HCT116 (cell line): ENCODE measurements at regions not wholly inside any gene's neighbourhood (a gene's known extent, or its start where the extent isn't known, plus 50 kb on each side); places are given as distances from the start of the nearest gene placed in this dataset.

Experiments used
- ATAC-seq: fragments of 200-7000 bp; cut with Tn5 transposase; 2 replicates; pipeline ENCODE4 v1.9.1; 2020; ENCODE audit warnings: mild to moderate bottlenecking, moderate library complexity
- BruUV-seq: library from RNA; stranded (reverse); fragments of 400-500 nt; replicated peaks from 2 replicates; lab custom pipeline; 2021; lab: Mats Ljungman, UMichigan
- CTCF ChIA-PET: fragments of 300-600 bp; sonication (Branson Sonifier 250); formaldehyde crosslinking; loops from one replicate; lab custom pipeline; 2021; ENCODE audit warnings: antibody characterized with exemption; lab: Charles Lee
- POLR2A ChIA-PET: fragments of 300-600, 350-600 bp; sonication (Branson Sonifier 250); formaldehyde crosslinking; loops from one replicate; lab custom pipeline; 2021; ENCODE audit warnings: antibody characterized with exemption; lab: Charles Lee
- RAD21 ChIA-PET, 2 experiments: fragments of 300-600 bp; sonication (Branson Sonifier 250); formaldehyde crosslinking; loops; one replicate each; lab custom pipeline; 2023; ENCODE audit warnings: low total read pairs in 2 of 2; ENCODE audit not compliant: uncharacterized antibody in 2 of 2, unreplicated experiment in 2 of 2, low non-redundant PET in 1 of 2; lab: Charles Lee
- DNase-seq: peaks from one replicate; pipeline ENCODE4 v3.0.0-alpha.2; 2010; ENCODE audit warnings: low read depth, low spot score
- H2AFZ ChIP-seq: fragments of 200-600 bp; shearing (Covaris generic), sonication (generic); 2 replicates; pipeline ENCODE4 v1.6.1; 2017; ENCODE audit warnings: low read depth, mixed run types, mixed read lengths, antibody characterized with exemption, low read length; ENCODE audit not compliant: poor library complexity, severe bottlenecking
- H3K27ac ChIP-seq: 2 replicates; pipeline ENCODE4 v1.5.1; 2012; ENCODE audit warnings: low read depth, low read length
- H3K27me3 ChIP-seq: fragments of 200-600 bp; sonication (generic); 2 replicates; pipeline ENCODE4 v1.6.1; 2016; ENCODE audit warnings: mixed run types, low read length, mixed read lengths; ENCODE audit not compliant: insufficient read depth
- H3K36me3 ChIP-seq, 2 experiments: fragments of 200-500 bp in 1 of 2; fragments of 200-600 bp in 1 of 2; sonication (Bioruptor generic) in 1 of 2; sonication (generic) in 1 of 2; 2 replicates each; pipeline versions ENCODE4 v1.5.1 to v1.6.1; 2014 to 2016; ENCODE audit warnings: low read length in 2 of 2, inconsistent platforms in 1 of 2, mixed read lengths in 1 of 2, mixed run types in 1 of 2; ENCODE audit not compliant: insufficient read depth in 2 of 2, control insufficient read depth in 1 of 2
- H3K4me1 ChIP-seq, 2 experiments: fragments of 200-600 bp in 1 of 2; sonication (generic) in 1 of 2; 2 replicates each; pipeline versions ENCODE4 v1.5.1 to v1.6.1; 2012 to 2017; ENCODE audit warnings: low read length in 2 of 2, inconsistent platforms in 1 of 2, mild to moderate bottlenecking in 1 of 2, mixed read lengths in 1 of 2, mixed run types in 1 of 2, moderate library complexity in 1 of 2; ENCODE audit not compliant: insufficient read depth in 2 of 2, control insufficient read depth in 1 of 2
- H3K4me2 ChIP-seq: fragments of 200-600 bp; sonication (generic); 2 replicates; pipeline ENCODE4 v1.6.1; 2017; ENCODE audit warnings: mixed run types, low read length, mixed read lengths
- H3K4me3 ChIP-seq, 2 experiments: fragments of 200-600 bp in 1 of 2; sonication (generic) in 1 of 2; replicated peaks in 1 of 2; 2 replicates each; pipeline ENCODE4 v1.5.1; 2011 to 2016; ENCODE audit warnings: low read length in 2 of 2, control low read depth in 1 of 2, low read depth in 1 of 2, mild to moderate bottlenecking in 1 of 2, mixed read lengths in 1 of 2, mixed run types in 1 of 2
- H3K79me2 ChIP-seq: fragments of 200-600 bp; sonication (generic); 2 replicates; pipeline ENCODE4 v1.6.1; 2017; ENCODE audit warnings: mild to moderate bottlenecking, mixed run types, low read length, moderate library complexity, mixed read lengths; ENCODE audit not compliant: insufficient read depth
- H3K9ac ChIP-seq: fragments of 200-600 bp; sonication (generic); 2 replicates; pipeline ENCODE4 v1.6.1; 2016; ENCODE audit warnings: low read length, mixed read lengths
- H3K9me2 ChIP-seq: fragments of 200-600 bp; sonication (generic), shearing (Covaris generic); 2 replicates; pipeline ENCODE4 v1.6.1; 2017; ENCODE audit warnings: mixed run types, mild to moderate bottlenecking, moderate library complexity; ENCODE audit not compliant: insufficient read depth
- H3K9me3 ChIP-seq, 2 experiments: fragments of 200-500 bp in 1 of 2; fragments of 200-600 bp in 1 of 2; sonication (Bioruptor generic) in 1 of 2; sonication (generic) in 1 of 2; 2 replicates each; pipeline ENCODE4 v1.6.1; 2014 to 2017; ENCODE audit warnings: low read length in 2 of 2, mixed read lengths in 2 of 2, inconsistent platforms in 1 of 2, low read depth in 1 of 2, mild to moderate bottlenecking in 1 of 2, mixed run types in 1 of 2, moderate library complexity in 1 of 2; ENCODE audit not compliant: control insufficient read depth in 1 of 2, insufficient read depth in 1 of 2
- H4K20me1 ChIP-seq: fragments of 200-600 bp; sonication (generic), shearing (Covaris generic); 2 replicates; pipeline ENCODE4 v1.6.1; 2017; ENCODE audit warnings: mixed run types, mild to moderate bottlenecking, moderate library complexity; ENCODE audit not compliant: insufficient read depth
- CBX3 ChIP-seq: IDR thresholded peaks from 2 replicates; pipeline ENCODE4 v1.6.1; 2012; ENCODE audit warnings: low read depth
- ELF1 ChIP-seq: IDR thresholded peaks from 2 replicates; pipeline ENCODE4 v1.6.1; 2012; ENCODE audit warnings: low read depth, borderline replicate concordance
- EZH2 ChIP-seq: fragments of 200-600 bp; sonication (generic); IDR thresholded peaks from 2 replicates; pipeline ENCODE4 v1.6.1; 2017; ENCODE audit warnings: antibody characterized with exemption, mixed run types
- EZH2phosphoT487 ChIP-seq: fragments of 200-600 bp; IDR thresholded peaks from 2 replicates; pipeline ENCODE4 v1.6.1; 2018; ENCODE audit warnings: antibody characterized with exemption, borderline replicate concordance
- FOSL1 ChIP-seq: IDR thresholded peaks from 2 replicates; pipeline ENCODE4 v1.6.1; 2012; ENCODE audit warnings: low read depth
- POLR2A ChIP-seq: IDR thresholded peaks from 2 replicates; pipeline ENCODE4 v1.7.0; 2011; ENCODE audit warnings: borderline replicate concordance; ENCODE audit not compliant: insufficient read depth, insufficient read length; ENCODE audit errors: extremely low read depth
- SIN3A ChIP-seq: IDR thresholded peaks from 2 replicates; pipeline ENCODE4 v1.6.1; 2012; ENCODE audit warnings: low read depth
- TCF7L2 ChIP-seq: IDR thresholded peaks from 2 replicates; pipeline ENCODE4 v1.7.0; 2011; ENCODE audit warnings: borderline replicate concordance, inconsistent platforms; ENCODE audit not compliant: insufficient read depth, insufficient read length; ENCODE audit errors: extremely low read depth
- ZFX ChIP-seq: fragments of 450-650 bp; IDR thresholded peaks from 2 replicates; pipeline ENCODE4 v1.6.1; 2017
- ZNF274 ChIP-seq: fragments of 200-500 bp; sonication (Bioruptor generic); IDR thresholded peaks from 2 replicates; pipeline ENCODE4 v1.6.1; 2014; ENCODE audit warnings: mild to moderate bottlenecking, low read depth, low read length, inconsistent platforms
- intact Hi-C: fragments of 100-400 bp; cut with micrococcal nuclease; formaldehyde crosslinking; loops from 2 replicates; pipeline ENCODE4 v1.10.0; 2022
- TF ChIP-seq, protein P1 (sequence below): IDR thresholded peaks from 2 replicates; pipeline ENCODE4 v1.6.1; 2012; ENCODE audit warnings: low read depth
- TF ChIP-seq, protein P2 (sequence below): IDR thresholded peaks from 2 replicates; pipeline ENCODE4 v1.6.1; 2012
- TF ChIP-seq, protein P3 (sequence below), 3 experiments: fragments of 200-600 bp in 1 of 3; sonication (generic) in 1 of 3; IDR thresholded peaks in 2 of 3; conservative IDR thresholded peaks in 1 of 3; 2 replicates each; pipeline ENCODE4 v1.5.1; 2012 to 2017; ENCODE audit warnings: low read depth in 2 of 3, low read length in 2 of 3, antibody characterized with exemption in 1 of 3, borderline replicate concordance in 1 of 3, control low read depth in 1 of 3, mild to moderate bottlenecking in 1 of 3, mixed read lengths in 1 of 3, mixed run types in 1 of 3, moderate library complexity in 1 of 3; ENCODE audit not compliant: insufficient read depth in 1 of 3

DNA sequence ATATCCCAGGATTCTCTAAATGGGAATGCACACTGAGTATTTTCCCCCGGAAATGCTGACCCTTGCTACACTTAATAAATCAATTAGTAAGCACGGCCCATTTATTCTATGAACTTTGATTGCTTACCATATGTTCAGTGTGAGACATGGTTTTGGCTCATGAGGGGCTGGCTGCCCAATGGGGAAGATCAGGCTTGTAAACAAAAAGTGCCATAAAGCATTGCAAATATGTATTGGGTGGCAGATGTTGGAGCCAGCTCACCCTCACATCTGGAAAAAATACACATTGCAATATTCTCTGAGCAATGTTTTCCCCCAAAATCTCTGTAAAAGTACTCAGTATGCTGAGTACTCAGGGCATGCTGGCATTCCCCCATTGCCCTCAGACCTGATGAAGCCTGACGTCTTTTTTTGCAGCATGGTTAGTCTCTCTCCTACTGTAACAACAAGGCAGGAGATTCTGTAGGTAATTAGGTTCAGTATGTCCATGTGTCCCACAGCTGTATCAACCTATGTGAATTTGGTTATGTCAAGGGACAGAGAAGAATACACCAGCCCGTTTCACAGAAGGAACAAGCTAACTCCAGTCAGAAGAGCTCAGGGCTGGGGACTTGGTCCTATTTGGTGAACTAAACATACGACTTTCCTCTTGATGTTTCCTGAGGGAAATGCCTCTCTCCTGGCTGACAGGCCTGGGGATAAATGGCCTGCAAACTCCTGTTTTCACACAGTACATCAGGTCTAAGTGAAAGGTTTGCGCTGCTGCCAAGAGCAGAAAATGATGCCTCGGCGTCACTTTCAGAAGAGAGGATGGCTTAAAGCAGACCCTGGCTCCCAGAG, 202.4 kb downstream of the INSIG2 start:
- TF ChIP-seq TCF7L2 (no peak), EZH2phosphoT487 (no peak), EZH2 (no peak), CBX3 (no peak), ZFX (no peak)
- TF ChIP-seq, all 23 proteins: peak for 0
- ChIA-PET POLR2A (no interaction called here), RAD21 (no interaction called here), CTCF (interaction anchor here (0.8 kb wide), 1 partner anchor 244 kb away, joined by 3 read pairs; no protein-coding TSS in a partner anchor)
- Histone ChIP-seq H3K27ac (no peak overlapping the region), H3K9ac (no peak overlapping the region), H3K9me3 (no peaks in the 10 kb centered on the region), H3K27me3 (no peaks in the 10 kb centered on the region), H3K4me1 (no peaks in the 10 kb centered on the region), H2AFZ (no peak overlapping the region), H3K79me2 (no peaks in the 10 kb centered on the region), H3K36me3 (no peaks in the 10 kb centered on the region), H3K4me3 (no peak overlapping the region), H3K4me2 (no peak overlapping the region), H4K20me1 (no peaks in the 10 kb centered on the region), H3K9me2 (no peaks in the 10 kb centered on the region)
- DNase-seq (no peak), ATAC-seq (no peak)
- no TSS peak for BruUV-seq
- intact Hi-C loops, result no loop called here

DNA sequence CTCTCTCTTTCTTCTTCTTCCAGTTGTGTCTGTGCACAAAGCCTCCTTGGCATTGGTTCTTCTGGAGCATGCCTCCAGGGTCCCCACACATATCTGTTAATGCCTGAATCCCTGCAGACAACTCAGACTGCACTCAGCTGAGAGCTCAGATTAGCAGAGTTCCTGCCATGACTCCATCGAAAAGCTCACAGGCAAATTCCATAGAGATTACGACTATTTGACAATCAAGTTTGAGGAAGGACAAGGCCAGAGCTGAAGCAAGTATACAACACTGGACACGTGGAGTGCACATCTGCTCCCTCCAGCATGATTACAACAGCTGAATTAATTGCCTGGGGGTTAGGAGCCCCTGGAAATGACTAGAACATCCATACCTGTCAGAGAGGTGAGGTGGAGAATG, 190.7 kb downstream of the INSIG2 start:
- H3K36me3 ChIP-seq, result no peaks in the 10 kb centered on the region
- BruUV-seq, result no TSS peak
- H3K9me3 ChIP-seq, result no peaks in the 10 kb centered on the region
- no peak for ATAC-seq
- DNase-seq, result no peak
- H3K4me2 ChIP-seq, result no peak overlapping the region
- no peaks in the 10 kb centered on the region for H3K4me1 ChIP-seq
- H3K4me3 ChIP-seq, result no peak overlapping the region
- ChIA-PET POLR2A (no interaction called here), CTCF (no interaction called here), RAD21 (no interaction called here)
- H3K27me3 ChIP-seq, result no peaks in the 10 kb centered on the region
- no peaks in the 10 kb centered on the region for H3K79me2 ChIP-seq
- H3K9ac ChIP-seq, result no peak overlapping the region
- no peak overlapping the region for H2AFZ ChIP-seq
- intact Hi-C loops, result no loop called here
- H3K27ac ChIP-seq, result no peak overlapping the region
- no peaks in the 10 kb centered on the region for H3K9me2 ChIP-seq
- no peaks in the 10 kb centered on the region for H4K20me1 ChIP-seq
- TF ChIP-seq SIN3A (no peak), ELF1 (no peak), EZH2 (no peak), CBX3 (no peak), POLR2A (no peak), ZNF274 (no peak), EZH2phosphoT487 (no peak), TCF7L2 (no peak), FOSL1 (no peak)
- TF ChIP-seq, protein P1, sequence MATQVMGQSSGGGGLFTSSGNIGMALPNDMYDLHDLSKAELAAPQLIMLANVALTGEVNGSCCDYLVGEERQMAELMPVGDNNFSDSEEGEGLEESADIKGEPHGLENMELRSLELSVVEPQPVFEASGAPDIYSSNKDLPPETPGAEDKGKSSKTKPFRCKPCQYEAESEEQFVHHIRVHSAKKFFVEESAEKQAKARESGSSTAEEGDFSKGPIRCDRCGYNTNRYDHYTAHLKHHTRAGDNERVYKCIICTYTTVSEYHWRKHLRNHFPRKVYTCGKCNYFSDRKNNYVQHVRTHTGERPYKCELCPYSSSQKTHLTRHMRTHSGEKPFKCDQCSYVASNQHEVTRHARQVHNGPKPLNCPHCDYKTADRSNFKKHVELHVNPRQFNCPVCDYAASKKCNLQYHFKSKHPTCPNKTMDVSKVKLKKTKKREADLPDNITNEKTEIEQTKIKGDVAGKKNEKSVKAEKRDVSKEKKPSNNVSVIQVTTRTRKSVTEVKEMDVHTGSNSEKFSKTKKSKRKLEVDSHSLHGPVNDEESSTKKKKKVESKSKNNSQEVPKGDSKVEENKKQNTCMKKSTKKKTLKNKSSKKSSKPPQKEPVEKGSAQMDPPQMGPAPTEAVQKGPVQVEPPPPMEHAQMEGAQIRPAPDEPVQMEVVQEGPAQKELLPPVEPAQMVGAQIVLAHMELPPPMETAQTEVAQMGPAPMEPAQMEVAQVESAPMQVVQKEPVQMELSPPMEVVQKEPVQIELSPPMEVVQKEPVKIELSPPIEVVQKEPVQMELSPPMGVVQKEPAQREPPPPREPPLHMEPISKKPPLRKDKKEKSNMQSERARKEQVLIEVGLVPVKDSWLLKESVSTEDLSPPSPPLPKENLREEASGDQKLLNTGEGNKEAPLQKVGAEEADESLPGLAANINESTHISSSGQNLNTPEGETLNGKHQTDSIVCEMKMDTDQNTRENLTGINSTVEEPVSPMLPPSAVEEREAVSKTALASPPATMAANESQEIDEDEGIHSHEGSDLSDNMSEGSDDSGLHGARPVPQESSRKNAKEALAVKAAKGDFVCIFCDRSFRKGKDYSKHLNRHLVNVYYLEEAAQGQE, result no peak
- TF ChIP-seq, protein P2, sequence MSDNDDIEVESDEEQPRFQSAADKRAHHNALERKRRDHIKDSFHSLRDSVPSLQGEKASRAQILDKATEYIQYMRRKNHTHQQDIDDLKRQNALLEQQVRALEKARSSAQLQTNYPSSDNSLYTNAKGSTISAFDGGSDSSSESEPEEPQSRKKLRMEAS, result no peak
- TF ChIP-seq, protein P3, sequence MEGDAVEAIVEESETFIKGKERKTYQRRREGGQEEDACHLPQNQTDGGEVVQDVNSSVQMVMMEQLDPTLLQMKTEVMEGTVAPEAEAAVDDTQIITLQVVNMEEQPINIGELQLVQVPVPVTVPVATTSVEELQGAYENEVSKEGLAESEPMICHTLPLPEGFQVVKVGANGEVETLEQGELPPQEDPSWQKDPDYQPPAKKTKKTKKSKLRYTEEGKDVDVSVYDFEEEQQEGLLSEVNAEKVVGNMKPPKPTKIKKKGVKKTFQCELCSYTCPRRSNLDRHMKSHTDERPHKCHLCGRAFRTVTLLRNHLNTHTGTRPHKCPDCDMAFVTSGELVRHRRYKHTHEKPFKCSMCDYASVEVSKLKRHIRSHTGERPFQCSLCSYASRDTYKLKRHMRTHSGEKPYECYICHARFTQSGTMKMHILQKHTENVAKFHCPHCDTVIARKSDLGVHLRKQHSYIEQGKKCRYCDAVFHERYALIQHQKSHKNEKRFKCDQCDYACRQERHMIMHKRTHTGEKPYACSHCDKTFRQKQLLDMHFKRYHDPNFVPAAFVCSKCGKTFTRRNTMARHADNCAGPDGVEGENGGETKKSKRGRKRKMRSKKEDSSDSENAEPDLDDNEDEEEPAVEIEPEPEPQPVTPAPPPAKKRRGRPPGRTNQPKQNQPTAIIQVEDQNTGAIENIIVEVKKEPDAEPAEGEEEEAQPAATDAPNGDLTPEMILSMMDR (IDR thresholded peaks at IDR 0.05 in 2 of 3, conservative IDR thresholded peaks at IDR 0.05 in 1 of 3; ENCODE audit: borderline replicate concordance in 1 of 3, insufficient read depth in 1 of 3, low read depth in 2 of 3, low read length in 2 of 3), result no peak
